A673 (cell line): ENCODE measurements at regions not wholly inside any gene's neighbourhood (a gene's known extent, or its start where the extent isn't known, plus 50 kb on each side); places are given as distances from the start of the nearest gene placed in this dataset.

Experiments used
- CTCF ChIP-seq: fragments of 300-800, 200-600 bp; sonication (generic); conservative IDR thresholded peaks from 2 replicates; pipeline ENCODE4 v1.5.1; 2017; ENCODE audit warnings: low read depth, mild to moderate bottlenecking, antibody characterized with exemption, low read length, moderate library complexity, mixed read lengths
- EZH2 ChIP-seq: fragments of 200-600 bp; sonication (generic); IDR thresholded peaks from 2 replicates; pipeline ENCODE4 v1.6.1; 2017; ENCODE audit warnings: borderline replicate concordance, low read depth, mild to moderate bottlenecking, mixed read lengths, antibody characterized with exemption, low read length; ENCODE audit not compliant: poor library complexity, severe bottlenecking

- TF ChIP-seq CTCF (no peak), EZH2 (no peak)
These were observed 50.0 kb upstream of the ATL2 start for GRCh38 chr2:38427054-38427453.
